HG03108 (cell line): ENCODE measurements at regions not wholly inside any gene's neighbourhood (a gene's known extent, or its start where the extent isn't known, plus 50 kb on each side); places are given as distances from the start of the nearest gene placed in this dataset.

Experiments
- ATAC-seq: cut with Tn5 transposase; IDR thresholded peaks from one replicate; pipeline ENCODE4 v1.9.1; 2021; ENCODE audit warnings: moderate library complexity; ENCODE audit not compliant: unreplicated experiment

- ATAC-seq = no peak
Observed at GRCh38 chr14:105838591-105839424, 312.4 kb downstream of the TMEM121 start.

- ATAC-seq = no peak
Observed at GRCh38 chr14:105839425-105840265, 313.3 kb downstream of the TMEM121 start.

- ATAC-seq = no peak
Observed at GRCh38 chr14:105840266-105841021, 314.1 kb downstream of the TMEM121 start.

GRCh38 chr14:105841022-105842009 is 314.9 kb downstream of the TMEM121 start:
- ATAC-seq = no peak

- no peak for ATAC-seq
Observed at GRCh38 chr14:105842105-105842504, 315.7 kb downstream of the TMEM121 start.

GRCh38 chr14:105843444-105844046 is 317.2 kb downstream of the TMEM121 start:
- ATAC-seq = no peak

- ATAC-seq = no peak
Observed at GRCh38 chr14:105844047-105844630, 317.8 kb downstream of the TMEM121 start.

GRCh38 chr14:105844810-105845724 is 318.7 kb downstream of the TMEM121 start:
- no peak for ATAC-seq

GRCh38 chr14:105845725-105846309 is 319.4 kb downstream of the TMEM121 start:
- no peak for ATAC-seq

GRCh38 chr14:105846312-105846711 is 319.9 kb downstream of the TMEM121 start:
- no peak for ATAC-seq

GRCh38 chr14:105847400-105847799 is 321.0 kb downstream of the TMEM121 start:
- no peak for ATAC-seq

- no peak for ATAC-seq
Observed at GRCh38 chr14:105848570-105848969, 322.2 kb downstream of the TMEM121 start.

GRCh38 chr14:105849933-105850626 is 323.7 kb downstream of the TMEM121 start:
- ATAC-seq = no peak

- no peak for ATAC-seq
Observed at GRCh38 chr14:105850853-105851581, 324.6 kb downstream of the TMEM121 start.

GRCh38 chr14:105851716-105852377 is 325.5 kb downstream of the TMEM121 start:
- no peak for ATAC-seq
